SU-DHL-6 (cell line): ENCODE measurements at regions not wholly inside any gene's neighbourhood (a gene's known extent, or its start where the extent isn't known, plus 50 kb on each side); places are given as distances from the start of the nearest gene placed in this dataset.

Experiments used
- H2AFZ ChIP-seq: fragments of 200-600 bp; sonication (generic); 2 replicates; pipeline ENCODE4 v1.6.1; 2014; ENCODE audit warnings: low read depth, mild to moderate bottlenecking, moderate library complexity, mixed read lengths, antibody characterized with exemption, low read length; ENCODE audit not compliant: severe bottlenecking
- H3F3A ChIP-seq: fragments of 200-600 bp; shearing (Covaris generic); 2 replicates; pipeline ENCODE4 v1.6.0; 2016; ENCODE audit warnings: antibody characterized with exemption, mild to moderate bottlenecking; ENCODE audit not compliant: insufficient read depth
- H3K27ac ChIP-seq: fragments of 200-600 bp; sonication (generic); 2 replicates; pipeline ENCODE4 v1.5.1; 2016; ENCODE audit warnings: low read depth, mild to moderate bottlenecking, low read length, moderate library complexity, mixed read lengths
- H3K27me3 ChIP-seq: fragments of 200-600 bp; sonication (generic), shearing (Covaris generic); 2 replicates; pipeline ENCODE4 v1.6.0; 2014; ENCODE audit warnings: mild to moderate bottlenecking, low read length
- H3K36me3 ChIP-seq: fragments of 200-600 bp; sonication (generic); 2 replicates; pipeline ENCODE4 v1.6.1; 2014; ENCODE audit warnings: mild to moderate bottlenecking, low read length, mixed read lengths
- H3K4me2 ChIP-seq: fragments of 300-600, 200-600 bp; shearing (Covaris generic), sonication (generic); 2 replicates; pipeline ENCODE4 v1.6.0; 2014; ENCODE audit warnings: low read length, low read depth, mild to moderate bottlenecking; ENCODE audit not compliant: poor library complexity, severe bottlenecking
- H3K4me3 ChIP-seq: fragments of 200-600 bp; sonication (generic); 2 replicates; pipeline ENCODE4 v1.5.1; 2014; ENCODE audit warnings: antibody characterized with exemption, low read length, mild to moderate bottlenecking, mixed read lengths; ENCODE audit not compliant: insufficient read depth, poor library complexity, severe bottlenecking
- H3K79me2 ChIP-seq: fragments of 200-600 bp; sonication (generic); 2 replicates; pipeline ENCODE4 v1.6.1; 2014; ENCODE audit warnings: mild to moderate bottlenecking, low read length, moderate library complexity; ENCODE audit not compliant: insufficient read depth
- H3K9ac ChIP-seq: fragments of 200-600 bp; sonication (generic); 2 replicates; pipeline ENCODE4 v1.7.0; 2014; ENCODE audit warnings: mild to moderate bottlenecking, low read length
- H3K9me2 ChIP-seq: fragments of 200-600 bp; sonication (generic); replicated peaks from 2 replicates; pipeline ENCODE4 v1.6.1; 2014; ENCODE audit warnings: low read length; ENCODE audit not compliant: insufficient read depth
- H3K9me3 ChIP-seq: fragments of 200-600 bp; sonication (generic); 2 replicates; pipeline ENCODE4 v1.6.1; 2014; ENCODE audit warnings: low read length, mixed read lengths; ENCODE audit not compliant: insufficient read depth
- H4K20me1 ChIP-seq: fragments of 200-600 bp; sonication (generic); 2 replicates; pipeline ENCODE4 v1.6.1; 2014; ENCODE audit warnings: low read depth, mild to moderate bottlenecking, antibody characterized with exemption, low read length, moderate library complexity, mixed read lengths
- CTCF ChIP-seq: fragments of 200-600 bp; sonication (generic); IDR thresholded peaks from one replicate; pipeline ENCODE4 v1.5.1; 2017; ENCODE audit warnings: antibody characterized with exemption, mild to moderate bottlenecking, low read length, moderate library complexity; ENCODE audit not compliant: insufficient read depth, poor library complexity, severe bottlenecking
- EZH2phosphoT487 ChIP-seq: fragments of 200-600 bp; sonication (generic), shearing (Covaris generic); conservative IDR thresholded peaks from 2 replicates; pipeline ENCODE4 v1.6.1; 2018; ENCODE audit warnings: mild to moderate bottlenecking, antibody characterized with exemption, low read length, moderate library complexity, mixed read lengths

GRCh38 chr6:44590471-44590870, 203.0 kb downstream of the CDC5L start:
- no peak overlapping the region for H3K27ac ChIP-seq
- H3K36me3 ChIP-seq: no peaks in the 10 kb centered on the region
- no peaks in the 10 kb centered on the region for H3K27me3 ChIP-seq
- H3K9me2 ChIP-seq: no peaks in the 10 kb centered on the region
- no peaks in the 10 kb centered on the region for H4K20me1 ChIP-seq
- H3K79me2 ChIP-seq: no peaks in the 10 kb centered on the region
- H2AFZ ChIP-seq: no peak overlapping the region
- no peak overlapping the region for H3K4me3 ChIP-seq
- H3K4me2 ChIP-seq: no peak overlapping the region
- H3K9me3 ChIP-seq: no peaks in the 10 kb centered on the region
- no peak for TF ChIP-seq EZH2phosphoT487
- no peak overlapping the region for H3K9ac ChIP-seq
- no peaks in the 10 kb centered on the region for H3F3A ChIP-seq

- no peak overlapping the region for H3K9ac ChIP-seq
- H3K4me2 ChIP-seq: no peak overlapping the region
- no peak overlapping the region for H3K27ac ChIP-seq
- no peaks in the 10 kb centered on the region for H3K79me2 ChIP-seq
- H3F3A ChIP-seq: no peaks in the 10 kb centered on the region
- H4K20me1 ChIP-seq: no peaks in the 10 kb centered on the region
- no peaks in the 10 kb centered on the region for H3K27me3 ChIP-seq
- H3K9me3 ChIP-seq: no peaks in the 10 kb centered on the region
- no peaks in the 10 kb centered on the region for H3K36me3 ChIP-seq
- TF ChIP-seq CTCF: peak; percentile 96
- no peak for TF ChIP-seq EZH2phosphoT487
- H3K9me2 ChIP-seq: no peaks in the 10 kb centered on the region
- H3K4me3 ChIP-seq: no peak overlapping the region
- no peak overlapping the region for H2AFZ ChIP-seq
These were observed 206.0 kb downstream of the CDC5L start for GRCh38 chr6:44593539-44593944.

- Histone ChIP-seq H3K9ac (no peak overlapping the region), H3K36me3 (no peaks in the 10 kb centered on the region), H3F3A (no peaks in the 10 kb centered on the region), H3K4me2 (no peak overlapping the region), H3K79me2 (no peaks in the 10 kb centered on the region), H3K9me2 (no peaks in the 10 kb centered on the region), H3K9me3 (no peaks in the 10 kb centered on the region), H2AFZ (no peak overlapping the region), H3K4me3 (no peak overlapping the region), H3K27ac (no peak overlapping the region), H4K20me1 (no peaks in the 10 kb centered on the region), H3K27me3 (no peaks in the 10 kb centered on the region)
- TF ChIP-seq CTCF (no peak), EZH2phosphoT487 (no peak)
These were observed 207.0 kb downstream of the CDC5L start for GRCh38 chr6:44594481-44594880.

GRCh38 chr6:44598679-44599078, 211.2 kb downstream of the CDC5L start:
- H3K4me3 ChIP-seq: no peak overlapping the region
- no peak overlapping the region for H3K27ac ChIP-seq
- H3K79me2 ChIP-seq: no peaks in the 10 kb centered on the region
- TF ChIP-seq EZH2phosphoT487 (no peak), CTCF (no peak)
- no peak overlapping the region for H3K4me2 ChIP-seq
- H2AFZ ChIP-seq: no peak overlapping the region
- no peak overlapping the region for H3K9ac ChIP-seq
- no peaks in the 10 kb centered on the region for H4K20me1 ChIP-seq
- H3K27me3 ChIP-seq: no peaks in the 10 kb centered on the region
- no peaks in the 10 kb centered on the region for H3F3A ChIP-seq
- no peaks in the 10 kb centered on the region for H3K9me2 ChIP-seq
- H3K36me3 ChIP-seq: no peaks in the 10 kb centered on the region
- H3K9me3 ChIP-seq: no peaks in the 10 kb centered on the region
